IPS-18a (cell line): ENCODE measurements at regions not wholly inside any gene's neighbourhood (a gene's known extent, or its start where the extent isn't known, plus 50 kb on each side); places are given as distances from the start of the nearest gene placed in this dataset.

ENCODE experiments used
- H3K27ac ChIP-seq: one replicate; pipeline ENCODE4 v1.5.1; 2013; ENCODE audit warnings: low read length
- H3K27me3 ChIP-seq: one replicate; pipeline ENCODE4 v1.6.1; 2013; ENCODE audit warnings: mild to moderate bottlenecking, low read length; ENCODE audit not compliant: control insufficient read depth, insufficient read depth
- H3K36me3 ChIP-seq: one replicate; pipeline ENCODE4 v1.6.1; 2013; ENCODE audit warnings: low read depth, low read length; ENCODE audit not compliant: control insufficient read depth
- H3K4me1 ChIP-seq: one replicate; pipeline ENCODE4 v1.6.1; 2013; ENCODE audit warnings: low read depth, low read length; ENCODE audit not compliant: control insufficient read depth
- H3K4me3 ChIP-seq: one replicate; pipeline ENCODE4 v1.5.1; 2013; ENCODE audit warnings: low read length
- H3K9ac ChIP-seq: one replicate; pipeline ENCODE4 v1.6.1; 2013; ENCODE audit warnings: mild to moderate bottlenecking, low read length, moderate library complexity
- H3K9me3 ChIP-seq: one replicate; pipeline ENCODE4 v1.6.1; 2013; ENCODE audit warnings: low read depth, low read length; ENCODE audit not compliant: control insufficient read depth

GRCh38 chr2:5969303-5969702 lies 277.1 kb downstream of the SOX11 start:
- H3K4me1 ChIP-seq, result peaks cover 1% of the 10 kb centered on the region
- H3K36me3 ChIP-seq, result no peaks in the 10 kb centered on the region
- H3K27ac ChIP-seq, result no peak overlapping the region
- H3K9ac ChIP-seq, result no peak overlapping the region
- H3K4me3 ChIP-seq, result no peak overlapping the region
- H3K27me3 ChIP-seq, result no peaks in the 10 kb centered on the region
- H3K9me3 ChIP-seq, result no peaks in the 10 kb centered on the region

DNA sequence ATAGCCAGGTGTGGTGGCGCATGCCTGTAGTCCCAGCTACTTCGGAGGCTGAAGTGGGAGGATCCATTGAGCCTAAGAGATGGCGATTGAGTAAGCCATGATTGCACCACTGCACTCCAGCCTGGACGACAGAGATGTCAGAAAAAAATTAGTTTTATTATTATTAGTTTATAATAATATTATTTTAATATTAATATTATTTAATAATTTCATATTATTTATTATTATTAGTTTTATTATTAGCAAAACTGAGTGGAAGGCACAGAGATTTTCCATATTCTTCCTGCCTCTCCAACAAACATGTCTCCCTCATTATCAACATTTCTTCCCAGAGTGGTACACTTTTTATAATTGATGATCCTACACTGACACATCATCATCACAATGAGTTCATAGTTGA lies 278.2 kb downstream of the SOX11 start:
- Histone ChIP-seq H3K4me3 (no peak overlapping the region), H3K4me1 (peaks cover 7% of the 10 kb centered on the region)

DNA sequence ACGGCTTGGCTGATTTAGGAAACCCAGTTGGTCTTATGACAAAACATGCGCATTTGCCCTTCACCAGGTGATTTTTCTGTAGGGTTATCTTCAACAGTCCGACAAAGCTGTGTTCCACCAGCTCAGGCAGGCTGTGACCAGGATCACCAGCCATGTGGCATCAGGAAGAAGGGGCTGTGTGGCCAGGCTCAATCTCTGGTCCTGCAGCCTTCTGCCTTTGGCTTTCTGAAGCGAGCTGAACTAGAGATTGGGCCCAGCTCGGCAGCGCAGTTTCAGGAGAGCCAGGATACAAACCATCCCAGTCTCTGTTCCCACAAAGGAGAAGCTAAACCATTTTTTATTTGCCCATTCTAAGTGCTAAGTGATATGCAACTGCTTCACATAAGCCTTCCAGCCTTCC lies 282.3 kb downstream of the SOX11 start:
- Histone ChIP-seq H3K4me1 (peaks cover 19% of the 10 kb centered on the region), H3K4me3 (no peak overlapping the region), H3K9me3 (no peaks in the 10 kb centered on the region), H3K27ac (no peak overlapping the region), H3K9ac (no peak overlapping the region), H3K36me3 (no peaks in the 10 kb centered on the region), H3K27me3 (no peaks in the 10 kb centered on the region)

More for the DNA sequence above, 278.2 kb downstream of the SOX11 start:
- Histone ChIP-seq H3K27ac (no peak overlapping the region), H3K27me3 (no peaks in the 10 kb centered on the region), H3K36me3 (no peaks in the 10 kb centered on the region), H3K9me3 (no peaks in the 10 kb centered on the region), H3K9ac (no peak overlapping the region)

DNA sequence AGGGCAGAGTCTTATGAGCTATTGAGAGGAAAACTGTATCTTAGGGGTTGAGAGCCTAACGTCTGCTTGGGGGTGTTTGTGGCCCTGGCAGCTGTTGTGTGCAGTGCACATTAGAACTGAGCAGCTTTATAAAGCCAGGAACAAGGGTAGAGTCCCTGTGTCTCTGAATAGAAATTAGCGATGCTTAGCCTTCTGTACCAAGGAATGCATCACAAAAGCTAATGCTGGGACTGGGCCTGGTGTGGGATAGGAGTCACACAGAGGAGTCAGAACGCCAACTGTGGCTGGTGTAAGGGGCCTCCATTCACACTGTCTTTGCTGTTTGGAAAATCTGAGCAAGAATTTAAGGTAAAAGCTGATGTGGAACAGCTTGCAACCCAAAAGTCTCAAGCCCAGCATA lies 283.2 kb downstream of the SOX11 start:
- Histone ChIP-seq H3K4me3 (no peak overlapping the region), H3K9me3 (no peaks in the 10 kb centered on the region), H3K36me3 (no peaks in the 10 kb centered on the region), H3K9ac (no peak overlapping the region), H3K4me1 (peaks cover 19% of the 10 kb centered on the region), H3K27me3 (no peaks in the 10 kb centered on the region), H3K27ac (no peak overlapping the region)

DNA sequence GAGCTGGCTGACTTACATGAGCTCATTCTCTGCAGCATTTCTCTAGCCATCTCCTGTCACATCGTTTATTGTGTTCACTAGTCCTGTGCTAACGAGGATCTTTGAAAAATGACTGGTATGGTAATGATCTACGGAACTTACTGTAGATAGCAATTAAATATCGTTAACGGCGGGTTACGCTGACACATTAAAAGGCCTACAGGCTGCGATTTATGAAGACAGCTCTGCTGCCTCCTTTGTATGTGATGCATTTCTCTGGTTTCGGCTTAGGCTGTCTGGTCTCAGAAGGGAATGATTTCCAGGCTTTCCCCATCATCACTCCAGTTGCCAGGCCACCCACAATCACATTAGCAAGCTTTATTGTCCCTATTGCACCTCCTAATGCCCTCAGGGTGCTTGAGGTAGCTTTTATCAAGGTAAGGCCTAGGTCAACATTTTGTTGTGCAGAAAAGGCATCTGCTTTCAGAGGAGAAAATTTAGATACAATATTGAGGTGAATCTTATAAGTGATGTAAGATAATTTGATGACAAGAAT lies 284.4 kb downstream of the SOX11 start:
- no peak overlapping the region for H3K4me3 ChIP-seq
- H3K27me3 ChIP-seq, result no peaks in the 10 kb centered on the region
- H3K36me3 ChIP-seq, result no peaks in the 10 kb centered on the region
- H3K27ac ChIP-seq, result no peak overlapping the region
- H3K4me1 ChIP-seq, result peaks cover 21% of the 10 kb centered on the region
- H3K9ac ChIP-seq, result no peak overlapping the region
- H3K9me3 ChIP-seq, result no peaks in the 10 kb centered on the region

DNA sequence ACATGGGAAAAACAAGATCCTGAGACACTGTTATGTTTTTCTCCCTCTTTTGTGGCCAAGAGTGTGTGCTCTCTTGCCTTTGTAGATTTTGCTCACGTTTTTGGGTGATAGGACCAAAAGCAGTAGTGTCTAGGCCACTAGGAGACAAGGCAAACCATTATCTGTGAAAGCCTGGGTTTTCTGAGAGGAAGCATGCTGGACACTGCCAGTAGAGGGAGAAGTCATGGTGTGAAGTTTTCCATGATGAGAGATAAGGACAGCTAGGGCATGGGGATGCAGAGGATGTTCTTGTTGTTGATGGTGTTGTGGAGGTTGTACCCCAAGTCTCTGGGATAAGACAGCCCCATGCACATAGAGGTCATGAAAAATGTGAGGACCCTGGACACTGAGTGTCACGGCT lies 285.3 kb downstream of the SOX11 start:
- Histone ChIP-seq H3K9ac (no peak overlapping the region), H3K27ac (no peak overlapping the region), H3K4me3 (no peak overlapping the region), H3K9me3 (no peaks in the 10 kb centered on the region), H3K4me1 (peaks cover 26% of the 10 kb centered on the region), H3K36me3 (no peaks in the 10 kb centered on the region), H3K27me3 (no peaks in the 10 kb centered on the region)

GRCh38 chr2:5978131-5978751 lies 286.1 kb downstream of the SOX11 start:
- no peaks in the 10 kb centered on the region for H3K9me3 ChIP-seq
- H3K36me3 ChIP-seq, result no peaks in the 10 kb centered on the region
- H3K27me3 ChIP-seq, result no peaks in the 10 kb centered on the region
- H3K9ac ChIP-seq, result no peak overlapping the region
- H3K4me1 ChIP-seq, result peaks cover 34% of the 10 kb centered on the region
- no peak overlapping the region for H3K4me3 ChIP-seq
- no peak overlapping the region for H3K27ac ChIP-seq

DNA sequence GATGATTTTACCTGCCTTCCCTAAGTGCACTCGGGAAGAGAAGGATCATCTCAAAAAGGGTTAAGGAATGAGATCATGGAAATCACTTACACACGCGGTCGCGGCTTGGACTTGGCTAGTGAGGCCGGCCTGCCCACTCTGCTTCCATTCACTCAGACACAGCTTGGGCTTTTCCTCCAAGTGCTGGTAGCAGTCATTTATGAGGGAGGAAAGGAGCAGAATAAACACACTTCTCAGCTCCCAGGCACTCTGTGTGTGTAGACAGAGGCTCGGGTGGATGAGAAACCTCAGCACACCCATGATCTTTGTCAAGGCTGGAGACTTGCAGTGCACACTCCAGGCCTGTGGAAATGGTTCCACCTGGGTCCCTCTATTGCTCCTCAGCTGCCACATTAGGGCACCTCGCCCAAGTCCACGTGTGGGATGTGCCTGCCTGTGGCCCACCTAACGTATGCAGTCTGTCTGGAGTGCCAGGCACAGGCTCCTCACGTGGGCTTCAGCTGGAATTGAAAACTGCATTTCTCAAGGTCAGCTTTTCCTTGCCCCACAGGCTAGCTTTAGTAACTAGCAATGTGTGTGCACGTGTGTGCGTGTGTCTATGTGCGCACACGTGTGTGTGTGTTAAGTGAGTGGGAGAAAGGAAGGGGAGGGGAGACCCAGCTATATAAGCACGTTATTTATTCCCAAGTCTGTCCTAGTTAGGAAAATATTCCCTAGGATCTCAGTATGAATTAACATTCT lies 288.4 kb downstream of the SOX11 start:
- no peak overlapping the region for H3K9ac ChIP-seq
- no peak overlapping the region for H3K27ac ChIP-seq
- H3K36me3 ChIP-seq, result no peaks in the 10 kb centered on the region
- no peaks in the 10 kb centered on the region for H3K9me3 ChIP-seq
- H3K4me1 ChIP-seq, result peaks cover 29% of the 10 kb centered on the region
- no peaks in the 10 kb centered on the region for H3K27me3 ChIP-seq
- no peak overlapping the region for H3K4me3 ChIP-seq

DNA sequence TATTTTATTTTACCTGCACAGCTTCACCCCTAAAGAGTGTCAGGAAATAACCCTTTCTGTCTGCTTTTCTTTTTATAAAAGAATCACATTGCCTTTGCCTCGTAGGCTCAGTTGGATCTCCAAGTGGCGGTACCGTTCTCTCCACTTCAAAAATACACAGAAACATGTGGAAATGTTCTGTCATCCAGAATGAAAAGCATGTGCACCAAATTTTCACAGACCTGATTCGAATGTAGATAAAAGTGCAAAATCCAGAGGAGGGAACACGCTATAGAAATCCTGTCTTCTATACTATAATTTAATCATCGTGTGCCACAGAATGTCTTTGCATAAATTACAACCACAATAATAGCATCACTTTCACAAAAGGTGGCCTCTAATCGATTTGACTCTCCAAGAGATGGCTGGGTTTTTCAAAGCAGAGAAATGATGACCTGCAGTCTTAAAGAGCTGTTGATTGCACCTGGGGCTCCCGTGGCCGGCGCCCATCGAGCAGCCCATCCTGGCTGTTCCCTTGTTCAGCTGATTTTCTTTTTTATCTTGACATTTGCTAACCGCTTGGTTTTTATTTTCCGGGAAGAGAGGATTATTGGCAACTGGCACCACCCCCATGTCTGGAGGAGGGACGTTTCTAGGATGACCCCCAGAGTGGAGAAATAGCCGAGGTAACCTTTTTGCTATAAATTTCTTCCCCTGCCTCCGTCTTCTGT lies 290.2 kb downstream of the SOX11 start:
- H3K27ac ChIP-seq, result no peak overlapping the region
- no peaks in the 10 kb centered on the region for H3K27me3 ChIP-seq
- no peak overlapping the region for H3K9ac ChIP-seq
- H3K9me3 ChIP-seq, result no peaks in the 10 kb centered on the region
- no peaks in the 10 kb centered on the region for H3K36me3 ChIP-seq
- H3K4me1 ChIP-seq, result peaks cover 20% of the 10 kb centered on the region
- peak overlapping the region; percentile 47 for H3K4me3 ChIP-seq

GRCh38 chr2:5982903-5983265 lies 290.7 kb downstream of the SOX11 start:
- Histone ChIP-seq H3K4me1 (peaks cover 20% of the 10 kb centered on the region), H3K9me3 (no peaks in the 10 kb centered on the region), H3K27ac (no peak overlapping the region), H3K4me3 (no peak overlapping the region), H3K36me3 (no peaks in the 10 kb centered on the region), H3K9ac (no peak overlapping the region), H3K27me3 (no peaks in the 10 kb centered on the region)

- Histone ChIP-seq H3K9me3 (no peaks in the 10 kb centered on the region), H3K9ac (no peak overlapping the region), H3K4me3 (no peak overlapping the region), H3K4me1 (peaks cover 20% of the 10 kb centered on the region), H3K27ac (no peak overlapping the region), H3K27me3 (no peaks in the 10 kb centered on the region), H3K36me3 (no peaks in the 10 kb centered on the region)
Measured at GRCh38 chr2:5983511-5984272, 291.5 kb downstream of the SOX11 start.
